ENCODE measurements at regions not wholly inside any gene's neighbourhood (a gene's known extent, or its start where the extent isn't known, plus 50 kb on each side); places are given as distances from the start of the nearest gene placed in this dataset.
A peak's percentile ranks its signal among the peaks of the same experiment; 100 is the strongest.
"Not testable (repeated sequence)": the region's sequence is repeated elsewhere in the genome, so short reads cannot be mapped to it uniquely, and the experiment has no call there.

GRCh38 chr4:100869276-100869675 lies 351.5 kb upstream of the EMCN start:
- H3K79me2 ChIP-seq (ENCODE audit: insufficient read depth, low read length), result no peaks in the 10 kb centered on the region
- H4K5ac ChIP-seq (ENCODE audit: insufficient read length, low read depth, low read length), result no peak overlapping the region
- no peak overlapping the region for H2BK120ac ChIP-seq (ENCODE audit: low read depth, low read length, poor library complexity, severe bottlenecking)
- Mint-ChIP-seq H3K27ac (no peak overlapping the region), H3K36me3 (ENCODE audit: insufficient read depth in 1 of 3, low read depth in 3 of 3) (peaks cover 0 to 9% (median under 1%) of the 10 kb centered on the region in 3 experiments; a peak in 4 of 7 replicates), H3K4me1 (peaks cover 5 to 14% of the 10 kb centered on the region in 2 experiments; a peak in 1 of 4 replicates), H3K9me3 (peaks cover 10 to 13% of the 10 kb centered on the region in 2 experiments; a peak in 4 of 5 replicates), H3K4me3 (no peak overlapping the region), H3K27me3 (ENCODE audit: low read depth) (no peaks in the 10 kb centered on the region; the same call in 1 of the 2 replicates)
- no peak overlapping the region for H3T11ph ChIP-seq (ENCODE audit: low read length)
- H2BK15ac ChIP-seq (ENCODE audit: low read depth, low read length), result no peak overlapping the region
- no peaks in the 10 kb centered on the region for H4K20me1 ChIP-seq (ENCODE audit: control insufficient read depth, insufficient read depth, insufficient read length)
- no CpG with 5 or more reads among the region's 1 CpG for WGBS (ENCODE audit: extremely low coverage, insufficient read length, low lambda C conversion rate)
- no peak overlapping the region for H2BK5ac ChIP-seq (ENCODE audit: insufficient read length, low read length)
- H3K4me1 ChIP-seq (ENCODE audit: insufficient read depth, low read length), result no peaks in the 10 kb centered on the region
- H3K4me2 ChIP-seq (ENCODE audit: insufficient read depth, insufficient read length, low read length), result no peak overlapping the region
- no peaks in the 10 kb centered on the region for H3K9me3 ChIP-seq (ENCODE audit: control insufficient read depth, low read depth, low read length)
- H3K27ac ChIP-seq (ENCODE audit: insufficient read length, low read depth, low read length), result no peak overlapping the region
- H3K9ac ChIP-seq (ENCODE audit: extremely low read depth, insufficient read length, low read length), result no peak overlapping the region
- no peak for TF ChIP-seq CTCF (conservative IDR thresholded peaks at IDR 0.05)
- H3K56ac ChIP-seq (ENCODE audit: insufficient read length, low read depth, low read length), result no peak overlapping the region
- H4K91ac ChIP-seq (ENCODE audit: insufficient read length, low read depth, low read length), result no peak overlapping the region
- H4K8ac ChIP-seq (replicated peaks; ENCODE audit: insufficient read length, low read depth, low read length), result no peak overlapping the region
- no peak overlapping the region for H3K14ac ChIP-seq (ENCODE audit: insufficient read depth, low read length)
- H3K27me3 ChIP-seq (ENCODE audit: insufficient read depth, low read length), result no peaks in the 10 kb centered on the region
- H3K4ac ChIP-seq (ENCODE audit: low read depth, low read length), result no peak overlapping the region
- H3K18ac ChIP-seq (ENCODE audit: insufficient read length, low read depth, low read length), result no peak overlapping the region
- no peaks in the 10 kb centered on the region for H3K23me2 ChIP-seq (ENCODE audit: insufficient read length, low read depth, low read length, poor library complexity, severe bottlenecking)
- H3K79me1 ChIP-seq (ENCODE audit: insufficient read depth, low read depth, low read length, poor library complexity, severe bottlenecking), result no peaks in the 10 kb centered on the region
- H3K23ac ChIP-seq (ENCODE audit: insufficient read length, low read depth, low read length), result no peak overlapping the region
- no peak overlapping the region for H2BK20ac ChIP-seq (ENCODE audit: low read depth, low read length, poor library complexity, severe bottlenecking)
- no peak for DNase-seq
- H2AK5ac ChIP-seq (ENCODE audit: insufficient read length, low read length), result no peak overlapping the region
- no peak overlapping the region for H2AFZ ChIP-seq (ENCODE audit: low read length)
- no peak overlapping the region for H2BK12ac ChIP-seq (ENCODE audit: insufficient read length, low read depth, low read length)

GRCh38 chr4:100868281-100868680 lies 350.5 kb upstream of the EMCN start:
- H3K4me3 Mint-ChIP-seq; H3K4me1 ChIP-seq (ENCODE audit: insufficient read depth, low read length); H3K9me3 ChIP-seq (ENCODE audit: control insufficient read depth, low read depth, low read length); H2AFZ ChIP-seq (ENCODE audit: low read length); H2BK20ac ChIP-seq (ENCODE audit: low read depth, low read length, poor library complexity, severe bottlenecking); H3K9ac ChIP-seq (ENCODE audit: extremely low read depth, insufficient read length, low read length); H3K23ac ChIP-seq (ENCODE audit: insufficient read length, low read depth, low read length); H3K4ac ChIP-seq (ENCODE audit: low read depth, low read length); H3K79me1 ChIP-seq (ENCODE audit: insufficient read depth, low read depth, low read length, poor library complexity, severe bottlenecking); H3K4me2 ChIP-seq (ENCODE audit: insufficient read depth, insufficient read length, low read length); H4K91ac ChIP-seq (ENCODE audit: insufficient read length, low read depth, low read length); H3K14ac ChIP-seq (ENCODE audit: insufficient read depth, low read length); H3K27ac ChIP-seq (ENCODE audit: insufficient read length, low read depth, low read length); H2AK5ac ChIP-seq (ENCODE audit: insufficient read length, low read length); H2BK12ac ChIP-seq (ENCODE audit: insufficient read length, low read depth, low read length); H3K4me1 Mint-ChIP-seq; H3K56ac ChIP-seq (ENCODE audit: insufficient read length, low read depth, low read length); H3K79me2 ChIP-seq (ENCODE audit: insufficient read depth, low read length); H3K23me2 ChIP-seq (ENCODE audit: insufficient read length, low read depth, low read length, poor library complexity, severe bottlenecking); H4K5ac ChIP-seq (ENCODE audit: insufficient read length, low read depth, low read length); H2BK5ac ChIP-seq (ENCODE audit: insufficient read length, low read length); H4K8ac ChIP-seq (replicated peaks; ENCODE audit: insufficient read length, low read depth, low read length); H3K18ac ChIP-seq (ENCODE audit: insufficient read length, low read depth, low read length); H3K27ac Mint-ChIP-seq; H4K20me1 ChIP-seq (ENCODE audit: control insufficient read depth, insufficient read depth, insufficient read length); H3K27me3 ChIP-seq (ENCODE audit: insufficient read depth, low read length); H3K27me3 Mint-ChIP-seq (ENCODE audit: low read depth); H3T11ph ChIP-seq (ENCODE audit: low read length); H2BK120ac ChIP-seq (ENCODE audit: low read depth, low read length, poor library complexity, severe bottlenecking); H2BK15ac ChIP-seq (ENCODE audit: low read depth, low read length): not testable (repeated sequence)
- Mint-ChIP-seq H3K36me3 (ENCODE audit: insufficient read depth in 1 of 3, low read depth in 3 of 3) (peaks cover 0 to 14% (median 7%) of the 10 kb centered on the region in 3 experiments; a peak in 6 of 7 replicates), H3K9me3 (peaks cover 15 to 22% of the 10 kb centered on the region in 2 experiments; a peak in 4 of 5 replicates)
- peak; percentile 73 for DNase-seq
- no CpG with 5 or more reads among the region's 4 CpGs for WGBS (ENCODE audit: extremely low coverage, insufficient read length, low lambda C conversion rate)

Measured in H9 (cell line).